ENCODE measurements at regions not wholly inside any gene's neighbourhood (a gene's known extent, or its start where the extent isn't known, plus 50 kb on each side); places are given as distances from the start of the nearest gene placed in this dataset.

DNA sequence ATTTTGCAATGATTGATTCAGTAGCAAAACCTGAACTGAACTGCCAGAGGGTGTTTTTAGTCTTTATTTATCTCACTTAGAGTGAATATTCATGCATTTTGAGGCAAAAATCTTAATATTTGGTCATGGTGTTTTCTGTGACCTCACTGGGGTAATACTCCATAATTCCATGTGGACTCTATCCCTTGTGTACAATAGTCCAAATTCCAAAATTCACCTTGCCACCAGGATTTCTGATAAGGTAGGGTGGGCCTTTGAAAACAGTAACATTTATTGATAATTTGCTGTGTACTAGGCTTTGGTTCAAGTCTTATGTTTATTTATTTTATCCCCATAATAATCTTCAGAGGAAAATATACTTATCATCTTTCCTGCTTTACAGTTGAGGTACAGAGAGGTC is 68.4 kb upstream of the PDE5A start:
- DNase-seq = no peak

DNA sequence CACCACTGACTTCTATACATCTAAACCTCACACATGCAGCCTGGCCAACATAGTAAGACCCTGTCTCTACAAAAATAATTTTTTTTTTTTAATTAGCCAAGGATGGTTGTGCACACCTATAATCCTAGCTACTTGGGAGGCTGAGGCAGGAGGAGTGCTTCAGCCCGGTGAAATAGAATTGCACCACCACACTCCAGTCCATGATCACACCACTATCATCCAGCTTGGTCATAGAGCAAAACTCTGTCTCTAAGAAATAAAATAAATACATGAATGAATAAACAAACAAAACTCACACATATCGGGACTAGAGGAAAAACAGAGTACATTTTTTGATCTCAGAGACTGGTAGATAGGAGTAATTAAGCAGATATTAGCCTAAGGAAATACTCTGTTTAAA is 66.6 kb upstream of the PDE5A start:
- no peak for DNase-seq

- no peak for DNase-seq
Observed at GRCh38 chr4:119693126-119693525, 64.5 kb upstream of the PDE5A start.

DNA sequence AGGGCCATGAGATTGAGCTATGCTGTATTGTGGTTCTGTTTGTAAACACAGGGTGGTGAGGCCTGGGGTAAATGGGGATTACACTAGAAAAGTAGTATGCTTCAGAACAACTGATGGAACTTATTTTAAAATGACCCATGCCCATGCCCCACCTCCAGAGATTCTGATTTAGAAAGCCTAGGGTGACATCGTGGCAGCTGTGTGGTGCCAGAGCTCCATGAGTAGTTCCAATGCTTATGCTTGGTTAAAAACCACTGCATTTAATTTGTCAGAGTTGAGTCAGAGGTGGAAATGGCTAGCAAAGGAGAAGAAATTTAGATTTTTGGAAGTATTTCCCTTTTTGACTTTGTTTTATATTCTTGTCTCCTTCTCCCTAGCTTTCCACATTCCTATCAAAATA is 63.4 kb upstream of the PDE5A start:
- DNase-seq = peak; percentile 22

- DNase-seq = no peak
Observed at GRCh38 chr4:119690871-119691270, 62.3 kb upstream of the PDE5A start.

DNA sequence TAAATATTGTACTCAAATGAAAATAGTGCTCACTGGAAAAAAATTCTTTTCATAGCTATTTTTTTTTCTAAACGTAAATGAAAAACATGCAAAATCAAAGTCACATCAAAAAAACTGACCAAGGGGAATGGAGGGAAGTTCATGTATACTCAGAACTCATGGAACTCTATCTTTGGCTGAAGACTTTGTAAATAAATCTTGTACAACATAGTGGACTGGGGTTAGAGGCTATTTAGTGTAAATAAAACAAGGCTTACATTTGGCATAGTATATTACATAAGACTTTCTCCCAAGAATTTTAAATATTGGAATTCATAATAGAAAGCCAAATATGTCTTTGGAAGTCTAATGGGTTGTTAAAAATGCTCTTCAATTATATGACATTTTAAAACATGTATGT is 59.8 kb upstream of the PDE5A start:
- DNase-seq = no peak

GRCh38 chr4:119684463-119684862 is 55.9 kb upstream of the PDE5A start:
- no peak for DNase-seq

- peak; percentile 4 for DNase-seq
Observed at GRCh38 chr4:119683518-119683917, 54.9 kb upstream of the PDE5A start.

DNA sequence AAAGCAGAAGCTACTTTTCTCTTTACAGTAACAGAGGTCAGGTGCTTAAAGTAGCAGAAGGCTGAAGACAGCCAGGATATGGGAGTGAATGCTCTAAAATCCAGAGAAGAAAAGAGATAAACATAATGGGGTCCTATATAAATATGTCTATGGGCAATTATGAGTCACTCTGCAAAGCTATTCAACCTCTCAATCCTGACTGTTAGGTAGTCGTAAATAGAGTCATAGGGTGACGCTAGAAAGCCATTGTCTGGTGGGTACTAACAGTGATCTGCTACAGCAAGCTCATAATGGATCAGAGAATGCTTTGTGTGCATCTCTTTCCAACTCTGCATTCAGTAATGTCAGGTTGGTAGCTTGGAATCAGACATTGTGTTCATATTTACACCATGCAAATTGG is 53.5 kb upstream of the PDE5A start:
- DNase-seq = no peak

DNA sequence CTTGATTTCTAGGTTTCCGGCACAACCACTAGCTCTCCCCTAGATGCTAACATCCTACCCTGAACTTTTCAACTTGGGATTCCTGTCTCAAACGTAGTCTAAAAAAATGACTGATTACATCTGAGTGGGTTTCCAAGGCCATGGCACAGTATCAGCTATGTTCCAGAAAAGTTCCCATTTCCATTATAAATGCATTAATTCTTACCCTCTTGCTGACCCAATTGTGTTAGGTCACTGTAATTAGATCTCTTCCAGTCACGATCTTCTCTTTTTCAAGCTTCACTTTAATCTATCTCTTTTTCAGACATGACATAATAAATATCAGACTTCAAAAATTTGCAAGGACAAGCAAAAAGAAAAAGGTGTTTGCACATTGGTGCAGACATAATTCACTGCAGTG is 50.6 kb upstream of the PDE5A start:
- no peak for DNase-seq

DNA sequence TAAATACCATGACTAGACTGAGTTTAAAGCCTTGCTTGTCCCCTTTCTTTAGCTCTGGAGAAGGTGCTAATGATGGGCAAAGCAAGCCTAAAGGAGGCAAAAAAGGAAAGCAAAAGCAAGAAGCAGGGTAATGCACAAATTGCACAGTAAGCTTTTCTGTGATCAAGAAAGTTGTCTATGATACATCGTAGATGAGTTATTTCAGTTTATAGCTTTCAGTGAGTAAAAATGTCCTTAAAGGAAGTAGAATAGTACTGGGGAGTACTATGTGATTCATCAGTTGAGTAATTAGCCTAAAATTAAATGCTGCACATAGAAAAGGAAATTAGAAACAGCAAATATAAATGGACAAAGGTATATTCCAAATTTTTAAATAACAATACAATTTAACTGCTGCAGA is 50.2 kb upstream of the PDE5A start:
- no peak for DNase-seq

Data from amniotic stem cell (primary cell).